ENCODE measurements at regions not wholly inside any gene's neighbourhood (a gene's known extent, or its start where the extent isn't known, plus 50 kb on each side); places are given as distances from the start of the nearest gene placed in this dataset.
A peak's percentile ranks its signal among the peaks of the same experiment; 100 is the strongest.

DNA sequence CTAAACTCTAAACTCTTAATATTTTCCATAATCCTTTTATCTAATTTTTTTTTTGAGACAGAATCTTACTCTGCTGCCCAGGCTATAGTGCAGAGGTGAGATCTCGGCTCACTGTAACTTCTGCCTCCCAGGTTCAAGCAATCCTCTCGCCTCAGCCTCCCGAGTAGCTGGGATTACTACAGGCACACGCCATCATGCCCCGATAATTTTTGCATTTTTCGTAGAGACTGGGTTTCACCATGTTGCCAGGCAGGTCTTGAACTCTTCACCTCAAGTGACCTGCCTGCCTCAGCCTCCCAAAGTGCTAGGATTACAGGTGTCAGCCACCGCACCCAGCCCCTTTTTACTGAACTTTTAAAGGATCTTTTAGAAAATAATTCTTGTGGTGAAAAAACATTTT, 110.2 kb upstream of the PHF14 start:
- Histone ChIP-seq H3K4me1 (no peaks in the 10 kb centered on the region), H3K36me3 (replicated peaks in 1 of 2; ENCODE audit: insufficient read depth in 1 of 2, low read depth in 2 of 2) (no peaks in the 10 kb centered on the region), H3K4me3 (no peak overlapping the region), H3K27me3 (no peaks in the 10 kb centered on the region), H3K27ac (no peak overlapping the region), H3K9me3 (no peaks in the 10 kb centered on the region)
- ATAC-seq (no peak), DNase-seq (no peak)
- intact Hi-C loops (cut with DNase I), result no loop called here
- 76% methylated on average over 7 of the region's 7 CpGs for WGBS, 2 donors
- TF ChIP-seq, protein P1, sequence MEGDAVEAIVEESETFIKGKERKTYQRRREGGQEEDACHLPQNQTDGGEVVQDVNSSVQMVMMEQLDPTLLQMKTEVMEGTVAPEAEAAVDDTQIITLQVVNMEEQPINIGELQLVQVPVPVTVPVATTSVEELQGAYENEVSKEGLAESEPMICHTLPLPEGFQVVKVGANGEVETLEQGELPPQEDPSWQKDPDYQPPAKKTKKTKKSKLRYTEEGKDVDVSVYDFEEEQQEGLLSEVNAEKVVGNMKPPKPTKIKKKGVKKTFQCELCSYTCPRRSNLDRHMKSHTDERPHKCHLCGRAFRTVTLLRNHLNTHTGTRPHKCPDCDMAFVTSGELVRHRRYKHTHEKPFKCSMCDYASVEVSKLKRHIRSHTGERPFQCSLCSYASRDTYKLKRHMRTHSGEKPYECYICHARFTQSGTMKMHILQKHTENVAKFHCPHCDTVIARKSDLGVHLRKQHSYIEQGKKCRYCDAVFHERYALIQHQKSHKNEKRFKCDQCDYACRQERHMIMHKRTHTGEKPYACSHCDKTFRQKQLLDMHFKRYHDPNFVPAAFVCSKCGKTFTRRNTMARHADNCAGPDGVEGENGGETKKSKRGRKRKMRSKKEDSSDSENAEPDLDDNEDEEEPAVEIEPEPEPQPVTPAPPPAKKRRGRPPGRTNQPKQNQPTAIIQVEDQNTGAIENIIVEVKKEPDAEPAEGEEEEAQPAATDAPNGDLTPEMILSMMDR (IDR thresholded peaks at IDR 0.05), result no peak
- TF ChIP-seq POLR2A (IDR thresholded peaks at IDR 0.05), result no peak

DNA sequence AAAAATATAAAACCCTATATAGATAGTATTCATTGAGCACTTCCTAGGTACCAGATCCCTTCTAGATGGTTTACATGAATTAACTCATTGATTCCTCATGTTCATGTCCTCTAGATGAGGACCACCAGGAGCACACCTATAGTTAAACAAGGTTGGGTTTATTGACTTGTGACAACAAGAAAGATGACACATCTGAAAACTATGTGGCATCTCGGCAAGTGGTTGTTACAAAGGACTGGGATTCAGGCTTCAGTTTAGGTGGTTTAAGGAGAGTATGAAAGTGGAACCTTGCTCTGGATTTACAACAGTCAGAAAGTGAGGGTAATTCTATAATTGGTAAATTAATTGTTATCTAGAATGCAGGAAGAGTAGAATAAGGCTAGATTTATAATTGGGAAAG, 99.0 kb upstream of the PHF14 start:
- intact Hi-C loops (cut with DNase I), result no loop called here
- no peak overlapping the region for H3K4me3 ChIP-seq
- H3K27ac ChIP-seq, result no peak overlapping the region
- no peaks in the 10 kb centered on the region for H3K36me3 ChIP-seq (replicated peaks in 1 of 2; ENCODE audit: insufficient read depth in 1 of 2, low read depth in 2 of 2)
- no peaks in the 10 kb centered on the region for H3K9me3 ChIP-seq
- H3K4me1 ChIP-seq, result no peaks in the 10 kb centered on the region
- ATAC-seq, result no peak
- DNase-seq, result no peak
- TF ChIP-seq, protein P1 (IDR thresholded peaks at IDR 0.05), result no peak
- TF ChIP-seq POLR2A (IDR thresholded peaks at IDR 0.05), result no peak
- H3K27me3 ChIP-seq, result no peaks in the 10 kb centered on the region
- WGBS, 2 donors, result 35 to 47% methylated on average over 1 of the region's 1 CpG

DNA sequence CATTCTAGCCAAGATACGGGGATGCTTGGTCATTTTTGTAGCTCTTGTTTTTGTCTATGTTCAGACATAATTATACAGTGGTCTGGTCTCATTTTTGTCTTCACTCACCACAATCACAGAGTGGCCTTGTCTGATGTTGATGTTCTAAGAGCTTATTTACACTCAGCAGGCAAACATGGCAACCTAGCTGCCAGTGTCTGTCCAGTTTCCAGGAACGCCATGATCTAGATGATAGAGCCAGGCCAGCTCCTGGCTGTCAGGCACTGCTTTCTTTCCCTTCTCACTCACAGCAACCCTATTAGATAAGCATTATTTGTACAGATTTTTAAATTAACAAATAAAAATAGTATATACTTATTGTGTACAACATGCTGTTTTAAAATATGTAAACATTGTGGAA, 98.6 kb upstream of the PHF14 start:
- Histone ChIP-seq H3K27ac (no peak overlapping the region), H3K36me3 (replicated peaks in 1 of 2; ENCODE audit: insufficient read depth in 1 of 2, low read depth in 2 of 2) (no peaks in the 10 kb centered on the region), H3K4me1 (no peaks in the 10 kb centered on the region), H3K27me3 (no peaks in the 10 kb centered on the region), H3K4me3 (no peak overlapping the region), H3K9me3 (no peaks in the 10 kb centered on the region)
- TF ChIP-seq POLR2A (IDR thresholded peaks at IDR 0.05), result no peak
- TF ChIP-seq, protein P1 (IDR thresholded peaks at IDR 0.05), result no peak
- ATAC-seq (no peak), DNase-seq (peak in 3 of 4 donors; percentile 12 to 20 (median 15))
- intact Hi-C loops (cut with DNase I), result no loop called here
- 61 to 74% methylated on average over 2 of the region's 2 CpGs for WGBS, 2 donors

DNA sequence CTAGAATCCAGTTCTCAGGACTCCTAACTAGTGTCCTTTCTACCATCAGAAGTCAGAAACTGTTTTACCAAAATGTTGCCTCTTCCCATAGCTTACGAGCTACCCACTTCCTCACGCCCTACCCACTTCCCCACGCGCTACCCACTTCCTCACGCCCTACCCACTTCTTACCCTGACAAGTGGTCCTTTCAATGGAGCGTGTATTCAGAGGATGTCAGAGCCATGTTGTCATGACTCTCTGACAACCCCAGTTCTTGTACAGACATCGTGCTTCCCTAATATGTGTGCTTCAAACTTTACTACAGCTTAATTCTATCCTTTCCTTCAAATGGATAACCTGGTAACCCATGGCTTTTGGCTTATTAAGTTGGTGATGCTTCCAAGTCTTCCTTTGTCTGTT, 84.8 kb upstream of the PHF14 start:
- 48 to 64% methylated on average over 7 of the region's 7 CpGs for WGBS, 2 donors
- DNase-seq, result no peak
- no peak for TF ChIP-seq POLR2A (IDR thresholded peaks at IDR 0.05)
- TF ChIP-seq, protein P1 (IDR thresholded peaks at IDR 0.05), result no peak

DNA sequence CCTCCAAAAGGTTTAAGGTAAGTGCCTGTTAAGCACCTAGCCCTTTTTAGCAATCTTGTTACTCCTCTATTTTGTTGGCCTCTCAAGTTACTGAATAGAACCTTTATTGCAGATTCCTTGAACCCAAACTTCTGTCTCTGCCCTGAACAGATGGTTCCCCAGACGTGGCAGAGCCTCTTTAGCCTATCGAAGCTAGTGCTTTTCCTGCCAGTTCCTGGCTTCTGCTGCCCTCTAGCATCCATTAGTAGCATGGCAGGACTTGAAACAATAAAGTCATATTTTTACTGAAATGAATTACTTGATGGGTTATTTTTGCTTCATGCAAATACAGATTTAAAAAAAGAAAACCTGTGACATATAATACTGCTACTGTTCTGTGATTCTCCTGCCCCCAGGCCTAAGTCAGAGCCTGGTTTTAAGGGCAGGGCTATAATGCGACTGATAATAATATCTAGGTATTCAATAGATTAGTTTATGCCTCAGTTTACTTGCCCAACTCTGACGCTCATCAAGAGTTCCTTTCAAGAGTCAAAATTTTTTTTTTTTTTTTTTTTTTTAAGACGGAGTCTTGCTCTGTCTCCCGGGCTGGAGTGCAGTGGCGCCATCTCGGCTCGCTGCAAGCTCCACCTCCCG, 84.3 kb upstream of the PHF14 start:
- no peak overlapping the region for H3K27ac ChIP-seq
- no peak overlapping the region for H3K4me3 ChIP-seq
- TF ChIP-seq, protein P1 (IDR thresholded peaks at IDR 0.05), result peak; percentile 51 to 67 (median 61)
- TF ChIP-seq POLR2A (IDR thresholded peaks at IDR 0.05), result no peak
- no peaks in the 10 kb centered on the region for H3K4me1 ChIP-seq
- intact Hi-C loops (cut with DNase I), result no loop called here
- WGBS, 2 donors, result 61 to 63% methylated on average over 10 of the region's 10 CpGs
- no peaks in the 10 kb centered on the region for H3K9me3 ChIP-seq
- no peaks in the 10 kb centered on the region for H3K36me3 ChIP-seq (replicated peaks in 1 of 2; ENCODE audit: insufficient read depth in 1 of 2, low read depth in 2 of 2)
- DNase-seq (peak; percentile 42 to 58 (median 51)), ATAC-seq (peak; percentile 75)
- H3K27me3 ChIP-seq, result no peaks in the 10 kb centered on the region

More for the DNA sequence above, 84.8 kb upstream of the PHF14 start:
- no peak for ATAC-seq
- intact Hi-C loops (cut with DNase I), result no loop called here
- no peak overlapping the region for H3K27ac ChIP-seq
- no peaks in the 10 kb centered on the region for H3K36me3 ChIP-seq (replicated peaks in 1 of 2; ENCODE audit: insufficient read depth in 1 of 2, low read depth in 2 of 2)
- no peak overlapping the region for H3K4me3 ChIP-seq
- no peaks in the 10 kb centered on the region for H3K9me3 ChIP-seq
- H3K4me1 ChIP-seq, result no peaks in the 10 kb centered on the region
- no peaks in the 10 kb centered on the region for H3K27me3 ChIP-seq
